ENCODE measurements at regions not wholly inside any gene's neighbourhood (a gene's known extent, or its start where the extent isn't known, plus 50 kb on each side); places are given as distances from the start of the nearest gene placed in this dataset.

GRCh38 chr4:66955784-66956183, 589.5 kb downstream of the CENPC start:
- TF ChIP-seq POU2F2 (IDR thresholded peaks at IDR 0.05; ENCODE audit: low read depth, low read length) (no peak), POLR2A (IDR thresholded peaks at IDR 0.05; ENCODE audit: low read depth, low read length) (no peak)
